ENCODE measurements at regions not wholly inside any gene's neighbourhood (a gene's known extent, or its start where the extent isn't known, plus 50 kb on each side); places are given as distances from the start of the nearest gene placed in this dataset.

DNA sequence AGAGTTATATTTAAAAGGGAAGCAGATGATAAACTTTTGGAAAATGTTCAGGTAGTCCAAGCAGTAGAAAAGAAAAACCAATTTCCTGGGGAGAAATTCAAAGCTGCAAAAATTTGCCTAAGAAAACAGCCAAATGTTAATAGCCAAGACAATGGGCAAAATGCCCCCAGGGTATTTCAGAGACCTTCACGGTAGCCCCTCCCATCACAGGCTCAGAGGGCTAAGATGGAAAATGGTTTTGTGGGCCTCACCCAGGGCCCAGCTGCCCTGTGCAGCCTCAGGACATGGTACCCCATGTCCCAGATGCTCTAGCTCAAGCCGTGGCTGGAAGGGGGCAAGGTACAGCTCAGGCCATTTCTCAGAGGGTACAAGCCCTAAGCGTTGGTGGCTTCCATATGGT, 391.0 kb downstream of the ZIC4 start:
- Histone ChIP-seq H3K36me3 (ENCODE audit: insufficient read depth, low read length) (no peaks in the 10 kb centered on the region), H2AFZ (ENCODE audit: low read length) (no peak overlapping the region), H3K9me3 (ENCODE audit: low read length) (no peaks in the 10 kb centered on the region), H3K79me2 (ENCODE audit: insufficient read depth, low read depth, low read length) (no peaks in the 10 kb centered on the region), H3K4me1 (ENCODE audit: insufficient read depth, low read length, poor library complexity, severe bottlenecking) (no peaks in the 10 kb centered on the region), H3K27ac (ENCODE audit: low read depth, low read length, poor library complexity, severe bottlenecking) (no peak overlapping the region), H3K4me3 (ENCODE audit: low read depth, low read length, poor library complexity, severe bottlenecking) (no peak overlapping the region), H3K9me2 (ENCODE audit: insufficient read depth, low read length) (no peaks in the 10 kb centered on the region), H3K4me2 (ENCODE audit: low read length) (no peak overlapping the region), H4K20me1 (ENCODE audit: insufficient read depth, low read length) (no peaks in the 10 kb centered on the region)
- ChIA-PET CTCF (ENCODE audit: unreplicated experiment) (no interaction called here), POLR2A (no interaction called here)
- no TSS peak for BruUV-seq (replicated peaks)
- DNase-seq (ENCODE audit: low spot score): no peak
- TF ChIP-seq, protein P1, sequence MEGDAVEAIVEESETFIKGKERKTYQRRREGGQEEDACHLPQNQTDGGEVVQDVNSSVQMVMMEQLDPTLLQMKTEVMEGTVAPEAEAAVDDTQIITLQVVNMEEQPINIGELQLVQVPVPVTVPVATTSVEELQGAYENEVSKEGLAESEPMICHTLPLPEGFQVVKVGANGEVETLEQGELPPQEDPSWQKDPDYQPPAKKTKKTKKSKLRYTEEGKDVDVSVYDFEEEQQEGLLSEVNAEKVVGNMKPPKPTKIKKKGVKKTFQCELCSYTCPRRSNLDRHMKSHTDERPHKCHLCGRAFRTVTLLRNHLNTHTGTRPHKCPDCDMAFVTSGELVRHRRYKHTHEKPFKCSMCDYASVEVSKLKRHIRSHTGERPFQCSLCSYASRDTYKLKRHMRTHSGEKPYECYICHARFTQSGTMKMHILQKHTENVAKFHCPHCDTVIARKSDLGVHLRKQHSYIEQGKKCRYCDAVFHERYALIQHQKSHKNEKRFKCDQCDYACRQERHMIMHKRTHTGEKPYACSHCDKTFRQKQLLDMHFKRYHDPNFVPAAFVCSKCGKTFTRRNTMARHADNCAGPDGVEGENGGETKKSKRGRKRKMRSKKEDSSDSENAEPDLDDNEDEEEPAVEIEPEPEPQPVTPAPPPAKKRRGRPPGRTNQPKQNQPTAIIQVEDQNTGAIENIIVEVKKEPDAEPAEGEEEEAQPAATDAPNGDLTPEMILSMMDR (conservative IDR thresholded peaks at IDR 0.05; ENCODE audit: low read length): no peak
- TF ChIP-seq EZH2phosphoT487 (IDR thresholded peaks at IDR 0.05; ENCODE audit: borderline replicate concordance, low read depth, low read length): no peak
- intact Hi-C loops (cut with micrococcal nuclease; ENCODE audit: unreplicated experiment): no loop called here

DNA sequence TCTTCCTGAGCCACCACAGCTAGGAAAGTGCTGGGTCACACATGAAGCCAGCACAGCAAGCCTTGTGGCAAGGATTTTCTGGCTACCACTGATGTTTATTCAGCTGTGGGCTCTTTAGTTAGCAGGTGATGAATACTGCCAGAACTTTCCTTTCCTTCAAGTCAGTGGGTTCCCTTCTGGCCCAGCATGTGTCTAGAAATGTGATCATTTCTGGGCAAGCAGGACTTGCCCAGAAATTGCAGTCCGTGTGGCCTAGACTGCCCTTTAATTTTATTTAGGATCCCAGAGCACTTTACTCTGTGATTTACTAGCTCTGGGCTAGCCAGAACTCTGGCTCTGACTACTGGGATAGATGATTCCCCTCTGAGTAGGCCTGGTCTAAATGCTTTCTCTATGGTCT, 397.5 kb downstream of the ZIC4 start:
- POLR2A ChIA-PET: interaction anchor here (0.6 kb wide), 1 partner anchor 178 kb away, joined by 5 read pairs; no protein-coding TSS in a partner anchor
- H4K20me1 ChIP-seq (ENCODE audit: insufficient read depth, low read length): no peaks in the 10 kb centered on the region
- BruUV-seq (replicated peaks): no TSS peak
- H3K27ac ChIP-seq (ENCODE audit: low read depth, low read length, poor library complexity, severe bottlenecking): no peak overlapping the region
- no peak overlapping the region for H2AFZ ChIP-seq (ENCODE audit: low read length)
- no peaks in the 10 kb centered on the region for H3K36me3 ChIP-seq (ENCODE audit: insufficient read depth, low read length)
- H3K4me3 ChIP-seq (ENCODE audit: low read depth, low read length, poor library complexity, severe bottlenecking): no peak overlapping the region
- no peaks in the 10 kb centered on the region for H3K9me3 ChIP-seq (ENCODE audit: low read length)
- TF ChIP-seq EZH2phosphoT487 (IDR thresholded peaks at IDR 0.05; ENCODE audit: borderline replicate concordance, low read depth, low read length): no peak
- TF ChIP-seq, protein P1 (conservative IDR thresholded peaks at IDR 0.05; ENCODE audit: low read length): no peak
- no peaks in the 10 kb centered on the region for H3K79me2 ChIP-seq (ENCODE audit: insufficient read depth, low read depth, low read length)
- CTCF ChIA-PET (ENCODE audit: unreplicated experiment): no interaction called here
- H3K9me2 ChIP-seq (ENCODE audit: insufficient read depth, low read length): no peaks in the 10 kb centered on the region
- H3K4me2 ChIP-seq (ENCODE audit: low read length): no peak overlapping the region
- intact Hi-C loops (cut with micrococcal nuclease; ENCODE audit: unreplicated experiment): no loop called here
- DNase-seq (ENCODE audit: low spot score): no peak
- no peaks in the 10 kb centered on the region for H3K4me1 ChIP-seq (ENCODE audit: insufficient read depth, low read length, poor library complexity, severe bottlenecking)

DNA sequence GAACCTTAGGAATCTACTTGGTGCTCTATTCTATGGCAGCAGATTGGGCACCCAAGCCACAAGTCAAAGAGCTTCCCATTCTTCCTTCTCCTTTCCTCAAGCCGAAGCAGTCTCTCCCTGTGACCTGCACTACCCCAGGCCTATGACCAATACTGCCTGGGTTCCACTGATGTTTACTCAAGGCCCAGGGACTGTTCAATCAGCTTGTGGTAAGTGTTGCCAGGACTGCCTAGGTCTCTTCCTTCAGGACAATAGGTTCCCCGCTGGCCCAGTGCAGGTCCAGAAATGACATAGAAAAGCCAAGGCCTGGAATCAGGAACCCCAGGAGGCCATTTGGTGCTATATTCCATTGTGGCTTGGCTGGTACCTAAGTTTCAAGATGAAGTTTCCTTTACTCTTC, 397.9 kb downstream of the ZIC4 start:
- Histone ChIP-seq H3K27ac (ENCODE audit: low read depth, low read length, poor library complexity, severe bottlenecking) (no peak overlapping the region), H4K20me1 (ENCODE audit: insufficient read depth, low read length) (no peaks in the 10 kb centered on the region), H3K4me1 (ENCODE audit: insufficient read depth, low read length, poor library complexity, severe bottlenecking) (no peaks in the 10 kb centered on the region), H3K9me3 (ENCODE audit: low read length) (no peaks in the 10 kb centered on the region), H2AFZ (ENCODE audit: low read length) (no peak overlapping the region), H3K36me3 (ENCODE audit: insufficient read depth, low read length) (no peaks in the 10 kb centered on the region), H3K79me2 (ENCODE audit: insufficient read depth, low read depth, low read length) (no peaks in the 10 kb centered on the region), H3K9me2 (ENCODE audit: insufficient read depth, low read length) (no peaks in the 10 kb centered on the region), H3K4me3 (ENCODE audit: low read depth, low read length, poor library complexity, severe bottlenecking) (no peak overlapping the region), H3K4me2 (ENCODE audit: low read length) (no peak overlapping the region)
- POLR2A ChIA-PET: no interaction called here
- CTCF ChIA-PET (ENCODE audit: unreplicated experiment): no interaction called here
- intact Hi-C loops (cut with micrococcal nuclease; ENCODE audit: unreplicated experiment): no loop called here
- no TSS peak for BruUV-seq (replicated peaks)
- TF ChIP-seq EZH2phosphoT487 (IDR thresholded peaks at IDR 0.05; ENCODE audit: borderline replicate concordance, low read depth, low read length): no peak
- TF ChIP-seq, protein P1 (conservative IDR thresholded peaks at IDR 0.05; ENCODE audit: low read length): no peak
- DNase-seq (ENCODE audit: low spot score): no peak

All from OCI-LY7 (cell line).